HG02870 (cell line): ENCODE measurements at regions not wholly inside any gene's neighbourhood (a gene's known extent, or its start where the extent isn't known, plus 50 kb on each side); places are given as distances from the start of the nearest gene placed in this dataset.
"Not testable (repeated sequence)": the region's sequence is repeated elsewhere in the genome, so short reads cannot be mapped to it uniquely, and the experiment has no call there.

ENCODE experiments used
- ATAC-seq: cut with Tn5 transposase; IDR thresholded peaks from one replicate; pipeline ENCODE4 v1.9.1; 2021; ENCODE audit warnings: mild to moderate bottlenecking, moderate library complexity; ENCODE audit not compliant: unreplicated experiment

- not testable (repeated sequence) for ATAC-seq
Observed at GRCh38 chr12:58759745-58760144, 160.6 kb downstream of the LRIG3 start.

- ATAC-seq: no peak
Observed at GRCh38 chr12:58761308-58761707, 159.0 kb downstream of the LRIG3 start.

GRCh38 chr12:58764100-58764953, 156.0 kb downstream of the LRIG3 start:
- ATAC-seq: no peak

GRCh38 chr12:58765076-58765475, 155.2 kb downstream of the LRIG3 start:
- no peak for ATAC-seq

- ATAC-seq: no peak
Observed at GRCh38 chr12:58765653-58766512, 154.4 kb downstream of the LRIG3 start.

GRCh38 chr12:58766513-58766870, 153.8 kb downstream of the LRIG3 start:
- ATAC-seq: no peak

- ATAC-seq: no peak
Observed at GRCh38 chr12:58767496-58767895, 152.8 kb downstream of the LRIG3 start.

GRCh38 chr12:58773986-58774385, 146.3 kb downstream of the LRIG3 start:
- no peak for ATAC-seq

GRCh38 chr12:58774731-58775130, 145.6 kb downstream of the LRIG3 start:
- ATAC-seq: no peak

GRCh38 chr12:58775396-58775795, 144.9 kb downstream of the LRIG3 start:
- ATAC-seq: no peak

GRCh38 chr12:58776144-58776543, 144.2 kb downstream of the LRIG3 start:
- ATAC-seq: no peak

GRCh38 chr12:58777815-58778214, 142.5 kb downstream of the LRIG3 start:
- no peak for ATAC-seq

- no peak for ATAC-seq
Observed at GRCh38 chr12:58781609-58782008, 138.7 kb downstream of the LRIG3 start.

- no peak for ATAC-seq
Observed at GRCh38 chr12:58787021-58787760, 133.1 kb downstream of the LRIG3 start.

- ATAC-seq: no peak
Observed at GRCh38 chr12:58794859-58795258, 125.4 kb downstream of the LRIG3 start.

GRCh38 chr12:58795825-58796224, 124.5 kb downstream of the LRIG3 start:
- ATAC-seq: no peak

GRCh38 chr12:58801986-58802385, 118.3 kb downstream of the LRIG3 start:
- ATAC-seq: no peak

GRCh38 chr12:58803908-58804307, 116.4 kb downstream of the LRIG3 start:
- ATAC-seq: no peak

- ATAC-seq: peak; percentile 83
Observed at GRCh38 chr12:58804749-58805148, 115.6 kb downstream of the LRIG3 start.

- ATAC-seq: no peak
Observed at GRCh38 chr12:58809064-58809607, 111.2 kb downstream of the LRIG3 start.

GRCh38 chr12:58811346-58811745, 109.0 kb downstream of the LRIG3 start:
- no peak for ATAC-seq
